Epithelial cell of esophagus (primary cell): ENCODE measurements at regions not wholly inside any gene's neighbourhood (a gene's known extent, or its start where the extent isn't known, plus 50 kb on each side); places are given as distances from the start of the nearest gene placed in this dataset.

Source experiments
- DNase-seq: peaks from one replicate; pipeline ENCODE4 v3.0.0; 2010; ENCODE audit warnings: low read depth
- H3K4me3 ChIP-seq: 2 replicates; pipeline ENCODE4 v1.5.1; 2011; ENCODE audit warnings: mild to moderate bottlenecking, low read length, control low read depth
- TF ChIP-seq, protein P1 (sequence below): IDR thresholded peaks from 2 replicates; pipeline ENCODE4 v1.5.1; 2011; ENCODE audit warnings: low read depth, mild to moderate bottlenecking, low read length, control low read depth, inconsistent platforms; ENCODE audit not compliant: insufficient read depth; ENCODE audit errors: missing control alignments

DNA sequence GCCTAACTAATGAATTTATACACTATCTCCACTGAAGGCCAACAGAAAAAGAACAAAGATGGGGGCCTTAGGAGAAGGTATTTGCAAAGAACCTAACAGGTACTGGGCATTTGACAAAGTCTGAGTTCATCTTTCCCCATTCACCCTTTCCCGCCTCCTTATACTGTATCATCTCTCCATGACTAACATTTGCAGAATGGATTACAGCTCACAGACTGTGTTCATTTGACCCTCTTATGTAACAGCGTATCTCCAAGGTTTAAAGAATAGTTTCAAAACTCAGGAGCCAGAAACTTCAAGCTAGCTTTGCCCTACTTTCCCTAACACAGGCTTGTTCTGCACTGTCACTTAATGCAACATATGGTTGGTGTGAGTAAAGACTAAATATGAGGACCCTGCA is 238.7 kb upstream of the CELF2 start:
- TF ChIP-seq, protein P1, sequence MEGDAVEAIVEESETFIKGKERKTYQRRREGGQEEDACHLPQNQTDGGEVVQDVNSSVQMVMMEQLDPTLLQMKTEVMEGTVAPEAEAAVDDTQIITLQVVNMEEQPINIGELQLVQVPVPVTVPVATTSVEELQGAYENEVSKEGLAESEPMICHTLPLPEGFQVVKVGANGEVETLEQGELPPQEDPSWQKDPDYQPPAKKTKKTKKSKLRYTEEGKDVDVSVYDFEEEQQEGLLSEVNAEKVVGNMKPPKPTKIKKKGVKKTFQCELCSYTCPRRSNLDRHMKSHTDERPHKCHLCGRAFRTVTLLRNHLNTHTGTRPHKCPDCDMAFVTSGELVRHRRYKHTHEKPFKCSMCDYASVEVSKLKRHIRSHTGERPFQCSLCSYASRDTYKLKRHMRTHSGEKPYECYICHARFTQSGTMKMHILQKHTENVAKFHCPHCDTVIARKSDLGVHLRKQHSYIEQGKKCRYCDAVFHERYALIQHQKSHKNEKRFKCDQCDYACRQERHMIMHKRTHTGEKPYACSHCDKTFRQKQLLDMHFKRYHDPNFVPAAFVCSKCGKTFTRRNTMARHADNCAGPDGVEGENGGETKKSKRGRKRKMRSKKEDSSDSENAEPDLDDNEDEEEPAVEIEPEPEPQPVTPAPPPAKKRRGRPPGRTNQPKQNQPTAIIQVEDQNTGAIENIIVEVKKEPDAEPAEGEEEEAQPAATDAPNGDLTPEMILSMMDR, result no peak
- DNase-seq, result peak; percentile 45
- H3K4me3 ChIP-seq, result no peak overlapping the region

DNA sequence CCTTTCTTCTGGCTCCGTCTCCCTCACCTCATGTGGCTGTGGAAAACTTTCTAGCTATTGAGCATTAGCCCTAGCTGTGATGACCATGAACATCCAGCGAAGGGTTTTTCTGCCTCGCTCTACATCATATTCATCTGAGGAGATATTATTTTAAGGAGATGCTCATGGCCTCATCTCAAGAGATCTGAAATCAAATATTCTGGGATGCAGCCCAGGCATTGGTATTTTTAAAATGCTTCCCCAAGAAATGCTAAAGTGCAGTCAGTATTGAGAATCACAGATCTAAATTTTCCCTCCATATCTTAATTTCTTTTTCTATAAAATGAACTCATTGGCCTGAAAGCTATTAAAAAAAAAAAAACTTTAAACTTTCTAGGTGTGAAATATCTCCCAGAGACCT is 238.2 kb upstream of the CELF2 start:
- H3K4me3 ChIP-seq, result no peak overlapping the region
- TF ChIP-seq, protein P1, result no peak
- no peak for DNase-seq

DNA sequence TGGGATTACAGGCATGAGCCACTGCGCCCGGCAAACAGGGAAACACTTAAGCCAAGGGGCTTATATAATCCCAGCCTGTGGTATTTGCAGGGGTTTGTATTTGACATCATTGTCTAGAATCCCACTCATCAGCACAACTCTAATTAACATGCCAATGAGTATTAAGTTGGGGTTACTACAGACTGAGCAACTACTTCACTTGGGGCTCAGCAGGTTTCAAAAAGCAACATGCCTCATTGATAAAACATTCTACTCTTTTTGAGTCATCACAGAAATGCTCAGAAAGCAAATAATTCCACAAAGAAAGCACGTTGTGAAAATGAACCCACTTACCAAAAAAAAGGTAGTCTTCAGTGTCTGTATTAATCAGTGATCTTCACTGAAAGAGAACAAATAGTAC is 236.9 kb upstream of the CELF2 start:
- no peak overlapping the region for H3K4me3 ChIP-seq
- TF ChIP-seq, protein P1, result no peak
- no peak for DNase-seq

DNA sequence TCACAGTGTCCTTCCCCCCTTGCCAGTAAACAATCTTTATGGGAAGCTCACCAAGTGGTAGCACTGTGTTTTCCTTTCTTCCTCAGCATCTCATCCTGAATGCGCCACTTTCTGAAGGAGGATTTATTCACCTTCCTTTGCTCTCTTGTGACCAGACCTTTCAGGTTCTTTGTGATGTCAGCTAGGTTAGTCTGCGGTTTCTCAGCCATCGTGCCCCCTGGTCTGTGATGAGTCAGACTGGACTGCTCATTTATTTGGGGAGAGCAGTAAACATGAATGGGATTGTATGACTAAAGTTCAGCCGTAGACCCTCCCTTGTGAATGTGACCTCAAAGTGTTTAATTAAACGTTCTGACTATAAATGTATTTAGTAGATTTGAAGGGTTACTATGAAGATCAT is 235.1 kb upstream of the CELF2 start:
- TF ChIP-seq, protein P1, result no peak
- DNase-seq, result peak; percentile 50
- H3K4me3 ChIP-seq, result no peak overlapping the region

DNA sequence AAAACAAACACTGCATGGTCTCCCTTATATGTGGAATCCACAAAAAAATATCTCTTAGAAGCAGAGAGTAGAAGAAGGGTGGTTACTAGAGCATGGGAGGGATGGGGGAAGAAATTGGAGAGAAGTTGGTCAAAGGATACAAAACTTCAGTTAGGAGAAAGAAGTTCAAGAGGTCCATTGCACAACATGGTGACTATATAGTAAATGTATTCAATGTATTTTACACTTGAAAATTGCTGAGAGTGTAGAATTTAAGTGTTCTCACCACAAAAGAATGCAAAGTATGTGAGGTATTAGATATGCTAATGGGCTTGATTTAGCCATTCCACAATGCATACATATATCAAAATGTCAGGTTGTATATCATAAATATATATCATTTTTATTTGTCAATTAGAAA is 232.0 kb upstream of the CELF2 start:
- DNase-seq, result peak; percentile 57
- TF ChIP-seq, protein P1, result no peak
- H3K4me3 ChIP-seq, result no peak overlapping the region

DNA sequence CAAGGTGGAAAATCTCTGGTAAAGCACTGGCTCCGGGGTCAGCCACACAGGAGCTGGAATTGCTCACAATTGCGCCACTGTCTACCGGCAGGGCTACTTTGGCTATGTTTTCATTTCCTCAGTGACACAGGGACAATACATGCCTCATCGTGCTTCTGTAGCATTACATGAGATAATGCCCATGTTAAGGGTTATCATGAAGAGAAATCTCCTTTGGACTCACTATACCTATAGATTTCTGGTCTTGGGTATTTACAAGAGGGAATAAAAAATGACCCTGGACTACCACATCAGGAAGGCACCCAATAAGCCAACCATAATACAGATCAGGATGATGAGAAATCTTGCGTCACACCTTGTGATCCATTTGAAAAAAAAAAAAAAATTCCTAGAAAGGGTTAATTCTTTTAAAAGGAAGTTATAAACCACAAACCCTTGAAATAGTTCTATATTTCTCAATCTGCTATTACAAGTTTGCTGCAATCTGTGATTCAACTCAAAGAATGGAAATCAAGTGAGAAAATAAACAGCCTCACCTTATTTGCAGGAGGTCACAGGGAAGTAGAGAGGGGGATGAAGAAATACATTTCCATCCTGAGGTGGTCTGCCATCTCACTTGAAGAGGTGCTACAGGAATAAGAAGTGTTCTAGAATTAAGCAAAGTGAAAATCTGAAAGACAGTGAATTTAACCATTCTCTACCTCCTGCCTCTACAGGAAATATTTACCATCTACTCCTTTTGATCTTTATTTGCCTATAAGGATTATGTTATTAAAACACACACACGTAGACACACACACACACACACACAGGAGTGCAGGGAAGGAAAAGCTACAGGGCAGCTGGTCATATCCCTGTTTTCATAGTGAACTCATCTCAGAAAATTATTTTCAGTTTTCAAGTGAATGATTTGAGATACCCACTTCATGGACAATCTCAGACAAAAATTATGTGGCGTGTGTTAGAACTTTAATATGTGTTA is 231.3 kb upstream of the CELF2 start:
- DNase-seq, result peak; percentile 72
- TF ChIP-seq, protein P1, result no peak
- H3K4me3 ChIP-seq, result no peak overlapping the region
